K562 (cell line): ENCODE measurements at regions not wholly inside any gene's neighbourhood (a gene's known extent, or its start where the extent isn't known, plus 50 kb on each side); places are given as distances from the start of the nearest gene placed in this dataset.

Source experiments
- ARID1B ChIP-seq: fragments of 450-650 bp; IDR thresholded peaks from 2 replicates; pipeline ENCODE4 v1.6.1; 2016; ENCODE audit warnings: antibody characterized with exemption, mild to moderate bottlenecking, inconsistent platforms
- ATF7 ChIP-seq: fragments of 450-650 bp; IDR thresholded peaks from 2 replicates; pipeline ENCODE4 v1.7.1; 2014; ENCODE audit warnings: mild to moderate bottlenecking, moderate library complexity
- BCL6 ChIP-seq: fragments of 250-450 bp; sonication (Bioruptor Pico); IDR thresholded peaks from 2 replicates; pipeline ENCODE4 v1.4.0; 2020
- CTBP1 ChIP-seq: fragments of 450-650 bp; IDR thresholded peaks from 2 replicates; pipeline ENCODE4 v1.6.1; 2016; ENCODE audit warnings: borderline replicate concordance
- DPF2 ChIP-seq: fragments of 450-650 bp; IDR thresholded peaks from 2 replicates; pipeline ENCODE4 v1.6.1; 2016
- HDAC1 ChIP-seq, 2 experiments: fragments of 450-650 bp; IDR thresholded peaks; 2 replicates each; pipeline ENCODE4 v1.6.1; 2016 to 2017; ENCODE audit warnings: inconsistent platforms in 1 of 2, mild to moderate bottlenecking in 1 of 2, moderate library complexity in 1 of 2
- KLF16 ChIP-seq: IDR thresholded peaks from 2 replicates; pipeline ENCODE4 v1.6.1; 2016; ENCODE audit warnings: antibody characterized with exemption
- MEF2A ChIP-seq: IDR thresholded peaks from 2 replicates; pipeline ENCODE4 v1.6.1; 2011; ENCODE audit warnings: low read depth, mild to moderate bottlenecking, low read length, moderate library complexity; ENCODE audit not compliant: control insufficient read depth
- MEIS2 ChIP-seq: fragments of 450-650 bp; IDR thresholded peaks from 2 replicates; pipeline ENCODE4 v1.6.1; 2014; ENCODE audit warnings: mild to moderate bottlenecking; ENCODE audit not compliant: partially characterized antibody
- MYNN ChIP-seq, 2 experiments: sonication (generic); formaldehyde crosslinking in 1 of 2; IDR thresholded peaks; 2 replicates each; pipeline versions ENCODE4 v1.5.0 to v1.6.1; 2016 to 2020; ENCODE audit warnings: antibody characterized with exemption in 1 of 2, missing genetic modification reagents in 1 of 2
- NFIC ChIP-seq: fragments of 450-650 bp; IDR thresholded peaks from 2 replicates; pipeline ENCODE4 v1.6.1; 2017; ENCODE audit warnings: mild to moderate bottlenecking, inconsistent platforms
- NFXL1 ChIP-seq: fragments of 450-650 bp; formaldehyde crosslinking; IDR thresholded peaks from 2 replicates; pipeline ENCODE4 v1.4.0; 2021; ENCODE audit warnings: mild to moderate bottlenecking
- PML ChIP-seq: IDR thresholded peaks from 2 replicates; pipeline ENCODE4 v1.6.1; 2012; ENCODE audit warnings: low read length, inconsistent platforms
- RBM22 ChIP-seq: fragments of 200-400 bp; formaldehyde crosslinking; IDR thresholded peaks from 2 replicates; pipeline ENCODE4 v1.6.1; 2018; ENCODE audit warnings: low read length, low read depth; ENCODE audit not compliant: poor library complexity, severe bottlenecking
- RBM34 ChIP-seq: fragments of 200-400 bp; formaldehyde crosslinking; IDR thresholded peaks from 2 replicates; pipeline ENCODE4 v1.6.1; 2018; ENCODE audit warnings: low read length, borderline replicate concordance; ENCODE audit not compliant: insufficient read depth
- RNF2 ChIP-seq: sonication (generic); IDR thresholded peaks from 2 replicates; pipeline ENCODE4 v1.6.1; 2016
- SMARCA4 ChIP-seq: fragments of 450-650 bp; IDR thresholded peaks from 2 replicates; pipeline ENCODE4 v1.6.1; 2016
- SRSF1 ChIP-seq: fragments of 200-400 bp; formaldehyde crosslinking; IDR thresholded peaks from 2 replicates; pipeline ENCODE4 v1.6.1; 2017; ENCODE audit warnings: mild to moderate bottlenecking, low read depth, low read length, moderate library complexity
- SRSF9 ChIP-seq: fragments of 200-400 bp; formaldehyde crosslinking; IDR thresholded peaks from 2 replicates; pipeline ENCODE4 v1.6.1; 2017; ENCODE audit warnings: low read depth, low read length, borderline replicate concordance
- TCF3 ChIP-seq: sonication (generic); formaldehyde crosslinking; IDR thresholded peaks from 2 replicates; pipeline ENCODE4 v1.4.0; 2020; ENCODE audit warnings: mild to moderate bottlenecking, missing genetic modification reagents
- U2AF1 ChIP-seq: fragments of 200-400 bp; formaldehyde crosslinking; optimal IDR thresholded peaks from 2 replicates; pipeline ENCODE3; 2017; ENCODE audit warnings: mild to moderate bottlenecking, low read depth, low read length, moderate library complexity
- ZEB2 ChIP-seq: fragments of 450-650 bp; IDR thresholded peaks from 2 replicates; pipeline ENCODE4 v1.6.1; 2016
- ZNF274 ChIP-seq: IDR thresholded peaks from 2 replicates; pipeline ENCODE4 v1.6.1; 2011; ENCODE audit warnings: low read depth, mild to moderate bottlenecking, low read length, moderate library complexity, borderline replicate concordance
- ZNF586 ChIP-seq: fragments of 450-650 bp; formaldehyde crosslinking; conservative IDR thresholded peaks from 2 replicates; pipeline ENCODE4 v1.4.0; 2020; ENCODE audit warnings: mild to moderate bottlenecking, moderate library complexity
- TF ChIP-seq, protein P1 (sequence below), 2 experiments: fragments of 450-650 bp in 1 of 2; sonication (generic) in 1 of 2; formaldehyde crosslinking in 1 of 2; IDR thresholded peaks in 1 of 2; conservative IDR thresholded peaks in 1 of 2; 2 replicates each; pipeline versions ENCODE4 v1.6.1 to v1.8.1; 2016 to 2023; ENCODE audit warnings: mild to moderate bottlenecking in 2 of 2, moderate library complexity in 2 of 2, inconsistent platforms in 1 of 2, missing genetic modification reagents in 1 of 2
- TF ChIP-seq, protein P2 (sequence below), 2 experiments: IDR thresholded peaks; 2 replicates each; pipeline ENCODE4 v1.6.1; 2011; ENCODE audit warnings: borderline replicate concordance in 1 of 2, control low read depth in 1 of 2, low read depth in 1 of 2, low read length in 1 of 2, mild to moderate bottlenecking in 1 of 2, mixed read lengths in 1 of 2, moderate library complexity in 1 of 2; ENCODE audit not compliant: insufficient read depth in 1 of 2, insufficient read length in 1 of 2, poor library complexity in 1 of 2, severe bottlenecking in 1 of 2; ENCODE audit errors: extremely low read depth in 1 of 2
- TF ChIP-seq, protein P3 (sequence below): sonication (generic); IDR thresholded peaks from 2 replicates; pipeline ENCODE4 v1.6.1; 2016
- TF ChIP-seq, protein P4 (sequence below): fragments of 250-450 bp; sonication (Bioruptor Pico); IDR thresholded peaks from 2 replicates; pipeline ENCODE4 v1.8.0; 2021; ENCODE audit warnings: moderate library complexity, mild to moderate bottlenecking, inconsistent platforms

DNA sequence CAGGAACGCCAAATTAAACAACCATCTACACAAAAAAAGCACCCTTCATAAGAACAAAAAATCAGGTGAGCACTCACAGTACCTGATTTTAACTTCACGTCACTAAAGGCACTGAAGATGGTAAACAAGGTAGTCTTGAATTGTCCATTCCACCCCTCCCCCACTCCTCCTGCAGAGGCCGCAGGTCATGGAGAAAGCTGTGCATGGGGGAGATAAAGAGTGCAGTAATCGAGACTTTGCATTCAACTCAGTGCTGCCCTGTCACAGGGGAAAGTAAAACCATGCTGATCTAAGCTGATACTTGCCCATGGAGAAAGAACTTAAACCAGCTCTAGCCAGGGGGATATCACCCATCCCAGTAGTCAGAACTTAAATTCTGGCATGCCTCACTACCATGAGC is 61.4 kb upstream of the LRIF1 start (continued):
- TF ChIP-seq, protein P1, sequence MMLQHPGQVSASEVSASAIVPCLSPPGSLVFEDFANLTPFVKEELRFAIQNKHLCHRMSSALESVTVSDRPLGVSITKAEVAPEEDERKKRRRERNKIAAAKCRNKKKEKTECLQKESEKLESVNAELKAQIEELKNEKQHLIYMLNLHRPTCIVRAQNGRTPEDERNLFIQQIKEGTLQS (IDR thresholded peaks at IDR 0.05): no peak
- TF ChIP-seq, protein P1 (CRISPR knock-in tag; conservative IDR thresholded peaks at IDR 0.05): no peak
- TF ChIP-seq ZEB2 (peak; percentile 54; the same call in 1 of the 2 replicates), RBM34 (no peak), PML (peak; percentile 70; the same call in 1 of the 2 replicates), ARID1B (peak; percentile 87), U2AF1 (no peak), DPF2 (peak; percentile 82), CTBP1 (peak; percentile 45; the same call in 1 of the 2 replicates), TCF3 (CRISPR knock-in tag) (peak; percentile 76), BCL6 (CRISPR knock-in tag) (no peak), MEIS2 (no peak), SMARCA4 (peak; percentile 63), NFXL1 (CRISPR knock-in tag) (no peak), MEF2A (no peak), ATF7 (peak; percentile 29; the same call in 1 of the 2 replicates), KLF16 (peak; percentile 74), HDAC1 (IDR thresholded peaks at IDR 0.05) (peak in 1 of 2 experiments; percentile 70; a peak in 1 of 4 replicates), RBM22 (no peak), NFIC (peak; percentile 44; the same call in 1 of the 2 replicates), RNF2 (peak; percentile 54; the same call in 1 of the 2 replicates), SRSF9 (no peak), SRSF1 (no peak), ZNF274 (no peak), MYNN (IDR thresholded peaks at IDR 0.05) (no peak), MYNN (CRISPR knock-in tag; IDR thresholded peaks at IDR 0.05) (no peak), ZNF586 (CRISPR knock-in tag) (no peak)
- TF ChIP-seq, protein P2, sequence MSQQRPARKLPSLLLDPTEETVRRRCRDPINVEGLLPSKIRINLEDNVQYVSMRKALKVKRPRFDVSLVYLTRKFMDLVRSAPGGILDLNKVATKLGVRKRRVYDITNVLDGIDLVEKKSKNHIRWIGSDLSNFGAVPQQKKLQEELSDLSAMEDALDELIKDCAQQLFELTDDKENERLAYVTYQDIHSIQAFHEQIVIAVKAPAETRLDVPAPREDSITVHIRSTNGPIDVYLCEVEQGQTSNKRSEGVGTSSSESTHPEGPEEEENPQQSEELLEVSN (IDR thresholded peaks at IDR 0.05; ENCODE audit: borderline replicate concordance in 1 of 2, extremely low read depth in 1 of 2, insufficient read depth in 1 of 2, insufficient read length in 1 of 2, low read depth in 1 of 2, low read length in 1 of 2, poor library complexity in 1 of 2, severe bottlenecking in 1 of 2): no peak
- TF ChIP-seq, protein P3, sequence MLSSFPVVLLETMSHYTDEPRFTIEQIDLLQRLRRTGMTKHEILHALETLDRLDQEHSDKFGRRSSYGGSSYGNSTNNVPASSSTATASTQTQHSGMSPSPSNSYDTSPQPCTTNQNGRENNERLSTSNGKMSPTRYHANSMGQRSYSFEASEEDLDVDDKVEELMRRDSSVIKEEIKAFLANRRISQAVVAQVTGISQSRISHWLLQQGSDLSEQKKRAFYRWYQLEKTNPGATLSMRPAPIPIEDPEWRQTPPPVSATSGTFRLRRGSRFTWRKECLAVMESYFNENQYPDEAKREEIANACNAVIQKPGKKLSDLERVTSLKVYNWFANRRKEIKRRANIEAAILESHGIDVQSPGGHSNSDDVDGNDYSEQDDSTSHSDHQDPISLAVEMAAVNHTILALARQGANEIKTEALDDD: peak; percentile 81
- TF ChIP-seq, protein P4, sequence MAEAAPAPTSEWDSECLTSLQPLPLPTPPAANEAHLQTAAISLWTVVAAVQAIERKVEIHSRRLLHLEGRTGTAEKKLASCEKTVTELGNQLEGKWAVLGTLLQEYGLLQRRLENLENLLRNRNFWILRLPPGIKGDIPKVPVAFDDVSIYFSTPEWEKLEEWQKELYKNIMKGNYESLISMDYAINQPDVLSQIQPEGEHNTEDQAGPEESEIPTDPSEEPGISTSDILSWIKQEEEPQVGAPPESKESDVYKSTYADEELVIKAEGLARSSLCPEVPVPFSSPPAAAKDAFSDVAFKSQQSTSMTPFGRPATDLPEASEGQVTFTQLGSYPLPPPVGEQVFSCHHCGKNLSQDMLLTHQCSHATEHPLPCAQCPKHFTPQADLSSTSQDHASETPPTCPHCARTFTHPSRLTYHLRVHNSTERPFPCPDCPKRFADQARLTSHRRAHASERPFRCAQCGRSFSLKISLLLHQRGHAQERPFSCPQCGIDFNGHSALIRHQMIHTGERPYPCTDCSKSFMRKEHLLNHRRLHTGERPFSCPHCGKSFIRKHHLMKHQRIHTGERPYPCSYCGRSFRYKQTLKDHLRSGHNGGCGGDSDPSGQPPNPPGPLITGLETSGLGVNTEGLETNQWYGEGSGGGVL: no peak
